ENCODE measurements at regions not wholly inside any gene's neighbourhood (a gene's known extent, or its start where the extent isn't known, plus 50 kb on each side); places are given as distances from the start of the nearest gene placed in this dataset.

DNA sequence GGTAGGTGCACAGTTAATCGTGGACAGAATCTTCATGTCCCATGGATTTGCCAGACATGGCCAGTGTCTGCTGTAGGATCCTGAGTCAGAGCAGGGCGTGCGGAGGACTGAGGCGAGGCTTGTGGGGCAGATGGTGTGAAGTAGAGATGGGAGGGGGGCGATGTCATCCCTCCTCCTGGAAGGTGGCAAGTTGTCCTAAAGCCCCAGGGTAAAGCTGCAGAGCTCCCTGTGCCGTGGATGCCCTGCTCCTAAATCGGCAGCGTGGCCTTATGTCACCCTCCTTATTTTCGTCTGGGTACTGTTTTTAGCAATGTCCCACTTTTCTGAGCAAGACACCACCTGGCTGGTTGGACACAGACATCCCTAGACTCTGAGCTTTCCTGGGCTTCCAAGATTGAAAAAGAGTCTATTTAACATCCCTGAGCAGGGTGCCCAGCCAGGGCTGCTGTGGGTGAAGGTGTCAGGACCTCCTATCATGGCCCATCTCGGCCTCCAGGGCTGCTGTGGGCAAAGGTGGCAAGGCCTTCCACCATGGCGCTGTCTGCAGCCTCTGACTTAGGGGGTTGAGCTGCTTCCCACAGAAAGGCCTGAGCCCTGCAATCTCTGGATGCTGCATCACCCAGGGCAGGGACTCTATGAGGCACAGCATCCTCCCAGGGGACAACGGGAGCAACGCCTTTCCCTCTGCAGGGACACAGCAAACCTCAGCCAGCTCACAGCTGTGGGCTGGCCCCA lies 145.4 kb downstream of the TTLL2 start:
- Histone ChIP-seq H3K9me3 (no peaks in the 10 kb centered on the region), H3K9ac (no peak overlapping the region), H3K27me3 (ENCODE audit: insufficient read depth) (no peaks in the 10 kb centered on the region), H3K36me3 (replicated peaks in 1 of 2; ENCODE audit: control insufficient read depth in 1 of 2, insufficient read depth in 2 of 2, low read length in 1 of 2) (no peaks in the 10 kb centered on the region), H3K4me2 (no peak overlapping the region), H3K4me3 (ENCODE audit: low read depth in 2 of 2, low read length in 1 of 2) (no peak overlapping the region), H3K4me1 (ENCODE audit: control insufficient read depth in 1 of 2, insufficient read depth in 2 of 2, low read depth in 1 of 2, low read length in 1 of 2) (no peaks in the 10 kb centered on the region; a peak in 1 of 4 replicates), H3K9me2 (no peaks in the 10 kb centered on the region), H3F3A (replicated peaks; ENCODE audit: insufficient read depth) (no peaks in the 10 kb centered on the region), H3K79me2 (ENCODE audit: insufficient read depth) (no peaks in the 10 kb centered on the region), H4K20me1 (ENCODE audit: insufficient read depth) (no peaks in the 10 kb centered on the region), H2AFZ (ENCODE audit: low read depth) (no peak overlapping the region), H3K27ac (ENCODE audit: low read depth in 2 of 2, low read length in 1 of 2) (no peak overlapping the region)
- no peak for DNase-seq
- CTCF ChIA-PET, result no interaction called here
- TF ChIP-seq RCOR1 (IDR thresholded peaks at IDR 0.05; ENCODE audit: low read length) (no peak), RAD21 (IDR thresholded peaks at IDR 0.05; ENCODE audit: low read length) (no peak), MXI1 (IDR thresholded peaks at IDR 0.05; ENCODE audit: low read depth, low read length) (no peak), CHD2 (IDR thresholded peaks at IDR 0.05; ENCODE audit: low read length, partially characterized antibody) (no peak), SIN3A (IDR thresholded peaks at IDR 0.05; ENCODE audit: borderline replicate concordance, low read depth, low read length) (no peak), RFX5 (IDR thresholded peaks at IDR 0.05; ENCODE audit: low read length) (no peak), FOSL2 (IDR thresholded peaks at IDR 0.05; ENCODE audit: borderline replicate concordance, low read depth) (no peak), GABPA (IDR thresholded peaks at IDR 0.05; ENCODE audit: low read depth) (no peak), TEAD4 (IDR thresholded peaks at IDR 0.05; ENCODE audit: borderline replicate concordance, insufficient read depth) (no peak), YY1 (IDR thresholded peaks at IDR 0.05; ENCODE audit: low read depth) (no peak)
- TF ChIP-seq, protein P1, sequence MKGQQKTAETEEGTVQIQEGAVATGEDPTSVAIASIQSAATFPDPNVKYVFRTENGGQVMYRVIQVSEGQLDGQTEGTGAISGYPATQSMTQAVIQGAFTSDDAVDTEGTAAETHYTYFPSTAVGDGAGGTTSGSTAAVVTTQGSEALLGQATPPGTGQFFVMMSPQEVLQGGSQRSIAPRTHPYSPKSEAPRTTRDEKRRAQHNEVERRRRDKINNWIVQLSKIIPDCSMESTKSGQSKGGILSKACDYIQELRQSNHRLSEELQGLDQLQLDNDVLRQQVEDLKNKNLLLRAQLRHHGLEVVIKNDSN (IDR thresholded peaks at IDR 0.05; ENCODE audit: borderline replicate concordance, low read depth), result no peak
- TF ChIP-seq, protein P2, sequence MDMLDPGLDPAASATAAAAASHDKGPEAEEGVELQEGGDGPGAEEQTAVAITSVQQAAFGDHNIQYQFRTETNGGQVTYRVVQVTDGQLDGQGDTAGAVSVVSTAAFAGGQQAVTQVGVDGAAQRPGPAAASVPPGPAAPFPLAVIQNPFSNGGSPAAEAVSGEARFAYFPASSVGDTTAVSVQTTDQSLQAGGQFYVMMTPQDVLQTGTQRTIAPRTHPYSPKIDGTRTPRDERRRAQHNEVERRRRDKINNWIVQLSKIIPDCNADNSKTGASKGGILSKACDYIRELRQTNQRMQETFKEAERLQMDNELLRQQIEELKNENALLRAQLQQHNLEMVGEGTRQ (IDR thresholded peaks at IDR 0.05; ENCODE audit: borderline replicate concordance, low read depth, low read length), result no peak
- TF ChIP-seq, protein P3, sequence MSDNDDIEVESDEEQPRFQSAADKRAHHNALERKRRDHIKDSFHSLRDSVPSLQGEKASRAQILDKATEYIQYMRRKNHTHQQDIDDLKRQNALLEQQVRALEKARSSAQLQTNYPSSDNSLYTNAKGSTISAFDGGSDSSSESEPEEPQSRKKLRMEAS (IDR thresholded peaks at IDR 0.05; ENCODE audit: low read depth), result no peak
- POLR2A ChIA-PET, result no interaction called here
- whole genome bisulfite sequencing (ENCODE audit: low lambda C conversion rate), result 45% methylated on average over 10 of the region's 13 CpGs

DNA sequence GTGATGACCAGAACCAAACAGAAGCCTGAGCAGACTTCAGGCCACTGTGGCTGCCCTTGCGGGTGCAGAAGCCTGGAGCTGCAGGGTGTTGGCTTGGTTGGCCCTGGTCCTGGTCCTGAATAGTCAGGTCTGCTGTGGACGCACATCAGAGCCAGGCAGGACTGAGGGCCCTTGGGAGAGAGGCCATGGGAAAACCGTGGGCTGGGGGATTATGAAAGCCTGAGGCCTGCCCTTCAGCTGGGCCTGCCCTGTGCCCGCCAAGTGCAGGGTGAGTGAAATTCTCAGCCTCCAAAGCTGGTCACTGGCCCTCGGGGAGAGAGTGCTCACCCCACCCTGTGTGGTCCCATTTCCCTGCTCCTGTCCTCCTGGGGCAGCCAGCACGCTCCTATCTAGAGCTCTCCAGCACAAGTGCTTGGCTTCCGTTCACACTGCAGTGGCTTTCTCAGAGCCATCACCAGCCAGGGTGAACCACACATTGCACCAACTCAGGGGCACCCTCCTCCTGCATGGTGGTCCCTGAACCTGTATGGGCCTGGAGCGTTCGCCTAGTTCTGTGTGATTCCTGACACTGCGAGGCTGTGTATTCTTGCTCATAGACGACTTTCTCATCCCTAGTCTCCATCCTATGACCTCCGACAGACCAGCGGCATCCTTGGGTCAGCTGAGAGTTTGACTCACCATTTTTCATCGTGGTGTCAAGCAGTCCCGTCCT lies 146.1 kb downstream of the TTLL2 start:
- H3K9me3 ChIP-seq, result no peaks in the 10 kb centered on the region
- WGBS (ENCODE audit: low lambda C conversion rate), result 47% methylated on average over 10 of the region's 15 CpGs
- no peak overlapping the region for H2AFZ ChIP-seq (ENCODE audit: low read depth)
- no peak overlapping the region for H3K4me2 ChIP-seq
- H3K36me3 ChIP-seq (replicated peaks in 1 of 2; ENCODE audit: control insufficient read depth in 1 of 2, insufficient read depth in 2 of 2, low read length in 1 of 2), result no peaks in the 10 kb centered on the region
- CTCF ChIA-PET, result no interaction called here
- no peak overlapping the region for H3K27ac ChIP-seq (ENCODE audit: low read depth in 2 of 2, low read length in 1 of 2)
- no peak overlapping the region for H3K9ac ChIP-seq
- H3F3A ChIP-seq (replicated peaks; ENCODE audit: insufficient read depth), result no peaks in the 10 kb centered on the region
- DNase-seq, result no peak
- no peaks in the 10 kb centered on the region for H3K79me2 ChIP-seq (ENCODE audit: insufficient read depth)
- H3K27me3 ChIP-seq (ENCODE audit: insufficient read depth), result no peaks in the 10 kb centered on the region
- no peaks in the 10 kb centered on the region for H3K9me2 ChIP-seq
- POLR2A ChIA-PET, result no interaction called here
- H3K4me3 ChIP-seq (ENCODE audit: low read depth in 2 of 2, low read length in 1 of 2), result no peak overlapping the region
- H4K20me1 ChIP-seq (ENCODE audit: insufficient read depth), result no peaks in the 10 kb centered on the region
- H3K4me1 ChIP-seq (ENCODE audit: control insufficient read depth in 1 of 2, insufficient read depth in 2 of 2, low read depth in 1 of 2, low read length in 1 of 2), result no peaks in the 10 kb centered on the region; a peak in 1 of 4 replicates
- TF ChIP-seq GABPA (IDR thresholded peaks at IDR 0.05; ENCODE audit: low read depth) (no peak), RXRA (IDR thresholded peaks at IDR 0.05; ENCODE audit: borderline replicate concordance, low read depth) (no peak), GATA2 (CRISPR knock-in tag; IDR thresholded peaks at IDR 0.05) (no peak), FOSL2 (IDR thresholded peaks at IDR 0.05; ENCODE audit: borderline replicate concordance, low read depth) (no peak), MXI1 (IDR thresholded peaks at IDR 0.05; ENCODE audit: low read depth, low read length) (no peak), FOXM1 (IDR thresholded peaks at IDR 0.05; ENCODE audit: low read depth) (no peak), SMC3 (IDR thresholded peaks at IDR 0.05; ENCODE audit: low read depth, low read length) (no peak)
- TF ChIP-seq, protein P4, sequence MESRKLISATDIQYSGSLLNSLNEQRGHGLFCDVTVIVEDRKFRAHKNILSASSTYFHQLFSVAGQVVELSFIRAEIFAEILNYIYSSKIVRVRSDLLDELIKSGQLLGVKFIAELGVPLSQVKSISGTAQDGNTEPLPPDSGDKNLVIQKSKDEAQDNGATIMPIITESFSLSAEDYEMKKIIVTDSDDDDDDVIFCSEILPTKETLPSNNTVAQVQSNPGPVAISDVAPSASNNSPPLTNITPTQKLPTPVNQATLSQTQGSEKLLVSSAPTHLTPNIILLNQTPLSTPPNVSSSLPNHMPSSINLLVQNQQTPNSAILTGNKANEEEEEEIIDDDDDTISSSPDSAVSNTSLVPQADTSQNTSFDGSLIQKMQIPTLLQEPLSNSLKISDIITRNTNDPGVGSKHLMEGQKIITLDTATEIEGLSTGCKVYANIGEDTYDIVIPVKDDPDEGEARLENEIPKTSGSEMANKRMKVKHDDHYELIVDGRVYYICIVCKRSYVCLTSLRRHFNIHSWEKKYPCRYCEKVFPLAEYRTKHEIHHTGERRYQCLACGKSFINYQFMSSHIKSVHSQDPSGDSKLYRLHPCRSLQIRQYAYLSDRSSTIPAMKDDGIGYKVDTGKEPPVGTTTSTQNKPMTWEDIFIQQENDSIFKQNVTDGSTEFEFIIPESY (IDR thresholded peaks at IDR 0.05; ENCODE audit: borderline replicate concordance, low read depth), result no peak
- TF ChIP-seq, protein P5, sequence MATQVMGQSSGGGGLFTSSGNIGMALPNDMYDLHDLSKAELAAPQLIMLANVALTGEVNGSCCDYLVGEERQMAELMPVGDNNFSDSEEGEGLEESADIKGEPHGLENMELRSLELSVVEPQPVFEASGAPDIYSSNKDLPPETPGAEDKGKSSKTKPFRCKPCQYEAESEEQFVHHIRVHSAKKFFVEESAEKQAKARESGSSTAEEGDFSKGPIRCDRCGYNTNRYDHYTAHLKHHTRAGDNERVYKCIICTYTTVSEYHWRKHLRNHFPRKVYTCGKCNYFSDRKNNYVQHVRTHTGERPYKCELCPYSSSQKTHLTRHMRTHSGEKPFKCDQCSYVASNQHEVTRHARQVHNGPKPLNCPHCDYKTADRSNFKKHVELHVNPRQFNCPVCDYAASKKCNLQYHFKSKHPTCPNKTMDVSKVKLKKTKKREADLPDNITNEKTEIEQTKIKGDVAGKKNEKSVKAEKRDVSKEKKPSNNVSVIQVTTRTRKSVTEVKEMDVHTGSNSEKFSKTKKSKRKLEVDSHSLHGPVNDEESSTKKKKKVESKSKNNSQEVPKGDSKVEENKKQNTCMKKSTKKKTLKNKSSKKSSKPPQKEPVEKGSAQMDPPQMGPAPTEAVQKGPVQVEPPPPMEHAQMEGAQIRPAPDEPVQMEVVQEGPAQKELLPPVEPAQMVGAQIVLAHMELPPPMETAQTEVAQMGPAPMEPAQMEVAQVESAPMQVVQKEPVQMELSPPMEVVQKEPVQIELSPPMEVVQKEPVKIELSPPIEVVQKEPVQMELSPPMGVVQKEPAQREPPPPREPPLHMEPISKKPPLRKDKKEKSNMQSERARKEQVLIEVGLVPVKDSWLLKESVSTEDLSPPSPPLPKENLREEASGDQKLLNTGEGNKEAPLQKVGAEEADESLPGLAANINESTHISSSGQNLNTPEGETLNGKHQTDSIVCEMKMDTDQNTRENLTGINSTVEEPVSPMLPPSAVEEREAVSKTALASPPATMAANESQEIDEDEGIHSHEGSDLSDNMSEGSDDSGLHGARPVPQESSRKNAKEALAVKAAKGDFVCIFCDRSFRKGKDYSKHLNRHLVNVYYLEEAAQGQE (IDR thresholded peaks at IDR 0.05; ENCODE audit: low read depth, low read length), result no peak

Data from SK-N-SH (cell line).